GM12801 (cell line): ENCODE measurements at regions not wholly inside any gene's neighbourhood (a gene's known extent, or its start where the extent isn't known, plus 50 kb on each side); places are given as distances from the start of the nearest gene placed in this dataset.

Experiments used
- TF ChIP-seq, protein P1 (sequence below): IDR thresholded peaks from one replicate; pipeline ENCODE4 v1.5.1; 2011; ENCODE audit warnings: control low read depth; ENCODE audit not compliant: insufficient read length; ENCODE audit errors: extremely low read depth

GRCh38 chr2:43125090-43125998, 101.1 kb downstream of the ZFP36L2 start:
- TF ChIP-seq, protein P1, sequence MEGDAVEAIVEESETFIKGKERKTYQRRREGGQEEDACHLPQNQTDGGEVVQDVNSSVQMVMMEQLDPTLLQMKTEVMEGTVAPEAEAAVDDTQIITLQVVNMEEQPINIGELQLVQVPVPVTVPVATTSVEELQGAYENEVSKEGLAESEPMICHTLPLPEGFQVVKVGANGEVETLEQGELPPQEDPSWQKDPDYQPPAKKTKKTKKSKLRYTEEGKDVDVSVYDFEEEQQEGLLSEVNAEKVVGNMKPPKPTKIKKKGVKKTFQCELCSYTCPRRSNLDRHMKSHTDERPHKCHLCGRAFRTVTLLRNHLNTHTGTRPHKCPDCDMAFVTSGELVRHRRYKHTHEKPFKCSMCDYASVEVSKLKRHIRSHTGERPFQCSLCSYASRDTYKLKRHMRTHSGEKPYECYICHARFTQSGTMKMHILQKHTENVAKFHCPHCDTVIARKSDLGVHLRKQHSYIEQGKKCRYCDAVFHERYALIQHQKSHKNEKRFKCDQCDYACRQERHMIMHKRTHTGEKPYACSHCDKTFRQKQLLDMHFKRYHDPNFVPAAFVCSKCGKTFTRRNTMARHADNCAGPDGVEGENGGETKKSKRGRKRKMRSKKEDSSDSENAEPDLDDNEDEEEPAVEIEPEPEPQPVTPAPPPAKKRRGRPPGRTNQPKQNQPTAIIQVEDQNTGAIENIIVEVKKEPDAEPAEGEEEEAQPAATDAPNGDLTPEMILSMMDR, result no peak

DNA sequence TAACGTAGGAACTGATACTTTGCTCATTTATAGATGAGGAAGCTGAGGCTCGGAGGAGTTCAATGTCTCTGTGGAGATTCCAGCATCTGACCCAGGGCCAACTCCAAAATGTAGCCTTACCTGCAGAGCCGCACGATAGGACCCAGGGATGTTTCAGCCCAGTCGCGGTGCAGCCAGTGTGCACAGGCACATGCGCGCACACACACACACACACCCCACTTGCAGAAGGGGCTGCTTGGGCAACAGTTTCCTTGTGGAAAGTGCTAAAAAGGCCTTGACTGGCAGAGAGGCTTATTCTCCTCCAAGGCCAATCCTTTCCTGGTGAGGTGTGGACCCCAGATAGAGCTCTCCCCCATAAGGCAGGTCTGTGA, 101.7 kb downstream of the ZFP36L2 start:
- TF ChIP-seq, protein P1, result no peak

DNA sequence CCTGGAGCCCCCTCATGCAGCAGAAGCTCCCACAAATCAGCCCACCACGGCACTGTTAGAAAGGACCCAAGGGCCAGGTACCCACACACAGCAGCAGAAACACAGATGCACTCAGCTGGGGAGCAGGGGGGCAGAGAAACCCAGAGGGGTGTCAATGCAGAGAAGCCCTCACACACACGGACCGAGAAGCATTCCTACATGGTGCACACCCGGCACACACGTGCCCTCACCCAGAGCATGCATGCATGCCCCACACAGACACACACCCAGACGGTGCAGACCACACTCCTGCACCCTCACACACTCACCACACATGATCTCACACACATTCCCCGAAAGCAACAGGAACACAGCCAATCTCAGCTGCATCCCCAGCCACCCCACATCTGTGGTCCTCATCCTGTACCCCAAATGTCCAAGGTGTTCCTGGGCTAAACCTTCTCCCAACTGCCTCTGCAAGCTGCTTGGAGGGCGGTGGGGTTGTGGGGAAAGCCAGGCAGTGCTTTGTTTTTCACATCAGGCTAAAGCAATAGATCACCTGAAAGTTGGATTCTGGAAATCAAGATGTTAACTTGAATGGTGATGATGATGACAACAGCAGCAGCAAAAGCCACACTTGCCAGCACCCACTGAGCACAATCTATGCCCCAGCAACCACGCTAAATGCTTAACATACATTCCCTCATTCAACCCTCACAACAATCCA, 102.3 kb downstream of the ZFP36L2 start:
- TF ChIP-seq, protein P1, result no peak

- TF ChIP-seq, protein P1, result no peak
These were observed 102.9 kb downstream of the ZFP36L2 start for GRCh38 chr2:43123486-43123885.

DNA sequence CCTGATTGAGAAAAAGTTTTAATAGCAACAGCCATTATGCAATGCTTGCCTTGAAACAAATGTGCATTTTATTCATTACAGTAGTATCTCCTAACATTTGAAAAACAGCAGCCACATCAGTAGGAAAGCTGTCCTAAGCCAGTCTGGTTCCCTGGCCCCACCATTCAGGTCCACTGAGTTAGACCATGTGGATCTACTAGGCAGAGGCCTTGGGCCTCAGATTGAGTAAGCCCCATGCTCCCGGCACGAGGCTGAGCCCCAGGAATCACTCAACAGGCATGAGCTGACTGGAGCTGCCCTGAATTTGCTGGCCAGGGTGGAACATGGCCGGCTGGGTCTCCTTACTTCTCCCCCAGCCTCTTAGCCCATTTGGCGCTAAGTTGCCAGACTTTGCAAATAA, 103.4 kb downstream of the ZFP36L2 start:
- TF ChIP-seq, protein P1, result no peak

GRCh38 chr2:43121580-43122314, 104.7 kb downstream of the ZFP36L2 start:
- TF ChIP-seq, protein P1, result no peak

- TF ChIP-seq, protein P1, result no peak
These were observed 107.1 kb downstream of the ZFP36L2 start for GRCh38 chr2:43119303-43119702.
